ENCODE measurements at regions not wholly inside any gene's neighbourhood (a gene's known extent, or its start where the extent isn't known, plus 50 kb on each side); places are given as distances from the start of the nearest gene placed in this dataset.

GRCh38 chr5:99045871-99046270 is 117.1 kb upstream of the CHD1 start:
- no peak for TF ChIP-seq CTCF (IDR thresholded peaks at IDR 0.05)
- TF ChIP-seq POLR2A (IDR thresholded peaks at IDR 0.05), result no peak
